Prostate gland (tissue), 2 donors: ENCODE measurements at regions not wholly inside any gene's neighbourhood (a gene's known extent, or its start where the extent isn't known, plus 50 kb on each side); places are given as distances from the start of the nearest gene placed in this dataset.

Source experiments
- DNase-seq: peaks from one replicate; pipeline ENCODE4 v3.0.0-alpha.2; 2019; ENCODE audit warnings: low spot score
- H3K27ac ChIP-seq, 2 donors: fragments of 200-600 bp; sonication (generic); 2 replicates each; pipeline ENCODE4 v1.5.1; 2017 to 2019
- H3K27me3 ChIP-seq: fragments of 200-600 bp; sonication (generic); replicated peaks from 2 replicates; pipeline ENCODE4 v1.5.1; 2019; ENCODE audit not compliant: insufficient read depth
- H3K36me3 ChIP-seq, 2 donors: fragments of 200-600 bp; sonication (generic); 1 replicate in 1 of 2; 2 replicates in 1 of 2; pipeline versions ENCODE4 v1.5.1 to v1.8.1; 2017 to 2019
- H3K4me1 ChIP-seq: fragments of 200-600 bp; sonication (generic); replicated peaks from 2 replicates; pipeline ENCODE4 v1.5.1; 2019
- H3K4me3 ChIP-seq, 2 donors: fragments of 200-600 bp; sonication (generic); 2 replicates each; pipeline ENCODE4 v1.5.1; 2017 to 2019
- H3K9me3 ChIP-seq: fragments of 200-600 bp; sonication (generic); 2 replicates; pipeline ENCODE4 v1.5.1; 2017
- POLR2A ChIP-seq: fragments of 450-650 bp; IDR thresholded peaks from one replicate; pipeline ENCODE4 v1.6.1; 2016; ENCODE audit warnings: antibody characterized with exemption, mild to moderate bottlenecking
- POLR2AphosphoS5 ChIP-seq: sonication (generic); formaldehyde crosslinking; IDR thresholded peaks from one replicate; pipeline ENCODE4 v1.6.1; 2017; ENCODE audit warnings: antibody characterized with exemption
- WGBS: methylation state at CpG from one replicate; pipeline ENCODE4 v1.1.5; 2018; 5-methylcytosine and 5-hydroxymethylcytosine counted together
- intact Hi-C: fragments of 100-400 bp; cut with DNase I; formaldehyde crosslinking; loops from one replicate; pipeline ENCODE4 v1.14.2; 2022
- TF ChIP-seq, protein P1 (sequence below), 4 experiments: fragments of 200-600 bp in 2 of 4; fragments of 450-650 bp in 2 of 4; sonication (generic) in 2 of 4; IDR thresholded peaks; 1 replicate in 3 of 4; 2 replicates in 1 of 4; pipeline ENCODE4 v1.5.1; 2016 to 2019; ENCODE audit warnings: antibody characterized with exemption in 4 of 4, mild to moderate bottlenecking in 2 of 4, moderate library complexity in 2 of 4

DNA sequence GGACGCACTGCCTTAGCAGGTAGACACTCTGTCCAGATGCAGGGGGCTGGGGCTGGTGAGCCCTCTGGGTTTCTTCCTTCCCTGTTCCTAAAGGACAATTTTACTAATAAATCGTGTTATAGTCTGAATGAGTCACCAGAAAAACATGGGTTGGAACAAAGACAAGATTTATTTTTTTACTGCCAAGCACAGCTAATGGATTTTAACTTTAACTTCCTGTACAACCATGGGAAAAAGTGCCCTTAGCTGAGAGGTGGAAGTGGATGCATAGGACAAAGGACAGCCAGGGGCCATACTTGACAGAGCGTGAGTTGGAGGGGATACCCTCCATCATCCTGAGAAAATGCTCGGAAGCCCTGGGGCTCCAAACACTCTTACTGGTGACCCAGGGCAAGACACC is 300.7 kb downstream of the MSX2 start:
- no peak for DNase-seq

DNA sequence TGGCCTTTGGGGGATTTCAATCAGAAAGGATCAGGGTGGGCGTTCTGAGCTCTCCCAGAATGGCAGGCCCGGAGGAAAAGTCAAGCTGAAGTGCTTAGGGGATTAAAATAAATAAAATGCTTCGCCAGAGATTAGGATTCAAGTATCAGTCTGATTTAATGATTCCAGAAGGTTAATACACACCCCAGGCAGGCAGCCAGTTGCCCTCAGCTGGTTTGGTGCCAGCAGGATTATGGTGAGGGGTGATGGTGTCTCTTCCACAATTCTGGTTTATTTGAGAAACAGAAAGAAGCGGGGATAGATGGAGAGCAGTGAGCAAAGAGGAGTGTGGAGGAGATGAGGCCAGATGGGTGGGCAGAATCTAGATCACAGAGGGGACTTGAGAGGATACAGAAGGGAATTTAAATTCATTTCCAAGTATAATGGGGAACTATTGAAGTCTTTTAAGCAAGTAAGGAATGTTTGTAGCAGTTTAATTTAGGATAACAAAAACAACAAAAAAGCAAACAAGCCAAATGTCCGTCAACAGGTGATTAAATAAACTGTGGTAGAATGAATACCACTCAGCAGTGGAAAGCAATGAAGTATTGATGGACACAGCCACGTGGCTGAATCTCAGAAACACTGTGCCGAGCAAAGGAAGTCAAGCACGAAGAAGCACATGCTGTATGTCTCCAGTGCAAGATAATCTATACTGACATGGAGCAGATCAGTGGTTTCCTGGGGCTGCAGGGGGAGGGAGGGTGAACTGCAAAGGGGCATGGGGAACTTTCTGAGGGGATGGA is 297.7 kb downstream of the MSX2 start:
- no peak for DNase-seq
- Histone ChIP-seq H3K27me3 (no peaks in the 10 kb centered on the region), H3K9me3 (no peaks in the 10 kb centered on the region), H3K27ac (no peak overlapping the region), H3K4me3 (no peak overlapping the region), H3K36me3 (no peaks in the 10 kb centered on the region), H3K4me1 (no peaks in the 10 kb centered on the region)
- TF ChIP-seq, protein P1, sequence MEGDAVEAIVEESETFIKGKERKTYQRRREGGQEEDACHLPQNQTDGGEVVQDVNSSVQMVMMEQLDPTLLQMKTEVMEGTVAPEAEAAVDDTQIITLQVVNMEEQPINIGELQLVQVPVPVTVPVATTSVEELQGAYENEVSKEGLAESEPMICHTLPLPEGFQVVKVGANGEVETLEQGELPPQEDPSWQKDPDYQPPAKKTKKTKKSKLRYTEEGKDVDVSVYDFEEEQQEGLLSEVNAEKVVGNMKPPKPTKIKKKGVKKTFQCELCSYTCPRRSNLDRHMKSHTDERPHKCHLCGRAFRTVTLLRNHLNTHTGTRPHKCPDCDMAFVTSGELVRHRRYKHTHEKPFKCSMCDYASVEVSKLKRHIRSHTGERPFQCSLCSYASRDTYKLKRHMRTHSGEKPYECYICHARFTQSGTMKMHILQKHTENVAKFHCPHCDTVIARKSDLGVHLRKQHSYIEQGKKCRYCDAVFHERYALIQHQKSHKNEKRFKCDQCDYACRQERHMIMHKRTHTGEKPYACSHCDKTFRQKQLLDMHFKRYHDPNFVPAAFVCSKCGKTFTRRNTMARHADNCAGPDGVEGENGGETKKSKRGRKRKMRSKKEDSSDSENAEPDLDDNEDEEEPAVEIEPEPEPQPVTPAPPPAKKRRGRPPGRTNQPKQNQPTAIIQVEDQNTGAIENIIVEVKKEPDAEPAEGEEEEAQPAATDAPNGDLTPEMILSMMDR (IDR thresholded peaks at IDR 0.05): no peak
- TF ChIP-seq POLR2AphosphoS5 (no peak), POLR2A (no peak)
- intact Hi-C loops: no loop called here
- WGBS: 73% methylated on average over 8 of the region's 8 CpGs

More for the DNA sequence above, 300.7 kb downstream of the MSX2 start:
- no peaks in the 10 kb centered on the region for H3K4me1 ChIP-seq
- H3K27ac ChIP-seq: no peak overlapping the region
- TF ChIP-seq, protein P1 (IDR thresholded peaks at IDR 0.05): no peak
- TF ChIP-seq POLR2AphosphoS5: no peak
- intact Hi-C loops: no loop called here
- no peak overlapping the region for H3K4me3 ChIP-seq
- 54% methylated on average over 4 of the region's 4 CpGs for WGBS
- H3K36me3 ChIP-seq: no peaks in the 10 kb centered on the region
- H3K27me3 ChIP-seq: no peaks in the 10 kb centered on the region
- H3K9me3 ChIP-seq: no peaks in the 10 kb centered on the region

DNA sequence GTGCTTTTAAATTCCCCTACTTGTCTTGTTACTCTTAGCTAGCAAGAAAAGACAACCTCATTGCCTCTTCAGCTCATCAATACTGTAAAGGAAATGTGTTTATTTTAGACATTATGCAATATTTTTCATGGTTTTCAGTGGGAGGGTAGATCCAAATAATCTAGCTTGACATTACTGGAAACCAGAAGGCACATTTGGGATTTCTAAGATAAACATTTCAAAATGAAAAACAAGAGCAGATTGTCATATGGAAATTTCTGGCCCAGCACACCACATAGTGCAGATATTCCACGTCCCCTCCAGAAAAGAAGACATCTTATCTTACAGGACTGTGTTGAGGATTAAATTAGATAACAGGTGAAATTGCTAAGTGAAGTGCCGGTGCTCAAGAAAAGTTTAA is 296.9 kb downstream of the MSX2 start:
- TF ChIP-seq, protein P1 (IDR thresholded peaks at IDR 0.05): no peak
- TF ChIP-seq POLR2A (no peak), POLR2AphosphoS5 (no peak)
- WGBS: 89% methylated on average over 2 of the region's 2 CpGs
- no peaks in the 10 kb centered on the region for H3K36me3 ChIP-seq
- H3K4me3 ChIP-seq: no peak overlapping the region
- no peaks in the 10 kb centered on the region for H3K9me3 ChIP-seq
- DNase-seq: no peak
- H3K27me3 ChIP-seq: no peaks in the 10 kb centered on the region
- no peak overlapping the region for H3K27ac ChIP-seq
- H3K4me1 ChIP-seq: no peaks in the 10 kb centered on the region
- intact Hi-C loops: no loop called here

DNA sequence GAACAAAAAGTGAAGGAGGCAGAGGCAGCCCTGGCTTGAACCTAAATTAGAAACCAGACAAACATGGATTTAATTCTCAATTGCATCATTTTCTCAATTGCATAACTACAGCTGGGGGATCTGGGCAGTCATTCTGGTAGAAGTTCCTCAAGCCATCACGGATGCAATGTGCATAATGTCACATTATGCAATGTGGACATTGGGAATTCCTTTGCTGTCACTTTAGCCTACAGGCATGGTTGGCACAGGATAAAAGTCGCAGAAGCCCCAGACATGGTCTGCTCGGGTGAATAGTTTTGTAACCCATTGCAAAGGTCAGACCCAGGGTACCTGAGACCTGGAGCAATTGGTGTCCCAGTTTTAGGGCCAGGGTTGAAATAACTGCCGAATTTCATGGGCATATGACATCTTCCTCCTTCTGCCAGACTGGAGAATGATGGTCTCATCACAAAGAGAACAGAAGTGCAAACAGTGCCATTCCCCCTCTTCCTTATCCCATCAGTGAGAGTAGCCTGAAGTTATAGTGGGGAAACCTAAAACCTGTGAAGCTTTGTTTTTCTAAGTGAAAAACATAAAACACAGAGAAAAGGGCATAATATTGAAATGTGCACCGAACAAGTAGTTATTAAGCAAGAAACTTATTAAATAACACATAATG is 290.8 kb downstream of the MSX2 start:
- Histone ChIP-seq H3K36me3 (no peaks in the 10 kb centered on the region), H3K27ac (no peak overlapping the region), H3K4me1 (no peaks in the 10 kb centered on the region), H3K4me3 (no peak overlapping the region), H3K9me3 (no peaks in the 10 kb centered on the region), H3K27me3 (no peaks in the 10 kb centered on the region)
- DNase-seq: no peak
- TF ChIP-seq POLR2A (no peak), POLR2AphosphoS5 (no peak)
- TF ChIP-seq, protein P1 (IDR thresholded peaks at IDR 0.05): no peak
- WGBS: 57% methylated on average over 5 of the region's 5 CpGs
- intact Hi-C loops: no loop called here

DNA sequence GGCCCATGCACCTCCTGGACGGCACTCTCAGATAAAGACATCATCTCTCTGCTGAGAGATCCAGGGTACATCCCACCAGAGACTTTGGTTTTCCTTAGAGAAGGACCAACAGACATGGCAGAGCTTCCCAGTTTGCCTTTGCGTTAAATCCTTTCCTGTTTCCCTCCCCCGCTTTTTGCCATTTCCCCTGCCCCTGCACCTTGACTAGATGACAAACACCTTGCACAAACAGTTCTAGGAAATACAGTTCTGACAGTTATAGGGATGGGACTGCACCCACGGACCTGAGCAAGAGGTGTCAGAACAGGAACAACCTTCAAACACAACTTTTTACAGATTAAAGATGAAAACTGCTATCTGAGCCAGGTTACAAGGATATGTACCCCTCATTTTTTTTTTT is 288.9 kb downstream of the MSX2 start:
- no peaks in the 10 kb centered on the region for H3K27me3 ChIP-seq
- WGBS: 68% methylated on average over 4 of the region's 4 CpGs
- TF ChIP-seq, protein P1 (IDR thresholded peaks at IDR 0.05): no peak
- H3K9me3 ChIP-seq: no peaks in the 10 kb centered on the region
- intact Hi-C loops: no loop called here
- no peak overlapping the region for H3K4me3 ChIP-seq
- H3K4me1 ChIP-seq: no peaks in the 10 kb centered on the region
- no peaks in the 10 kb centered on the region for H3K36me3 ChIP-seq
- DNase-seq: no peak
- no peak overlapping the region for H3K27ac ChIP-seq
